A673 (cell line): ENCODE measurements at regions not wholly inside any gene's neighbourhood (a gene's known extent, or its start where the extent isn't known, plus 50 kb on each side); places are given as distances from the start of the nearest gene placed in this dataset.

Experiments
- EZH2 ChIP-seq: fragments of 200-600 bp; sonication (generic); IDR thresholded peaks from 2 replicates; pipeline ENCODE4 v1.6.1; 2017; ENCODE audit warnings: borderline replicate concordance, low read depth, mild to moderate bottlenecking, mixed read lengths, antibody characterized with exemption, low read length; ENCODE audit not compliant: poor library complexity, severe bottlenecking
- TF ChIP-seq, protein P1 (sequence below): fragments of 300-800, 200-600 bp; sonication (generic); conservative IDR thresholded peaks from 2 replicates; pipeline ENCODE4 v1.5.1; 2017; ENCODE audit warnings: low read depth, mild to moderate bottlenecking, antibody characterized with exemption, low read length, moderate library complexity, mixed read lengths

DNA sequence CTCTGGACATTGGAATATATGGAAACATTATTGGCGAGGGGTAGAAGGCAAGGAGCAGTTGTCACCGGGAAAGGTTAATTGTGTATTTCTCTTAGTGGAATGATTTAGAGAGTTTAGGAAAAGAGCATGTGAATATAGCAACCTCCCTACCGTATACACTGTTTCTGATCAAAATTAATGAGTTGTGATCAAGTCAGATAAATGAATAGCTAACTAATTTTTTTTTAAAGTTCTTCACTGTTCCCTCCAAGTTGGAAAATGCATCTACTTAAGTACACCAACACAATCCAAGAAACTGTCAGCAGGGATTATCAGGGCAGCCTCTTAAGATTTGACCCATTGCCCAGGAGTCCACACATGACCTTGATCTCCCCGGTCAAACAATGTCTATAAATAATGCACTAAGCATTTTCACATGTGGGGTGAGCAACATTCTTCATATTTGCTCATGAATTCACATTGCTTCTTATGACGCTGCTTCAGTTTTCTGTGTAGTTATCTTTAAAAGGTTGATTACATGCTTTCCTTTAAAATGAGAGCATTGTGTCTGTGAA is 680.8 kb upstream of the NRSN1 start:
- TF ChIP-seq, protein P1, sequence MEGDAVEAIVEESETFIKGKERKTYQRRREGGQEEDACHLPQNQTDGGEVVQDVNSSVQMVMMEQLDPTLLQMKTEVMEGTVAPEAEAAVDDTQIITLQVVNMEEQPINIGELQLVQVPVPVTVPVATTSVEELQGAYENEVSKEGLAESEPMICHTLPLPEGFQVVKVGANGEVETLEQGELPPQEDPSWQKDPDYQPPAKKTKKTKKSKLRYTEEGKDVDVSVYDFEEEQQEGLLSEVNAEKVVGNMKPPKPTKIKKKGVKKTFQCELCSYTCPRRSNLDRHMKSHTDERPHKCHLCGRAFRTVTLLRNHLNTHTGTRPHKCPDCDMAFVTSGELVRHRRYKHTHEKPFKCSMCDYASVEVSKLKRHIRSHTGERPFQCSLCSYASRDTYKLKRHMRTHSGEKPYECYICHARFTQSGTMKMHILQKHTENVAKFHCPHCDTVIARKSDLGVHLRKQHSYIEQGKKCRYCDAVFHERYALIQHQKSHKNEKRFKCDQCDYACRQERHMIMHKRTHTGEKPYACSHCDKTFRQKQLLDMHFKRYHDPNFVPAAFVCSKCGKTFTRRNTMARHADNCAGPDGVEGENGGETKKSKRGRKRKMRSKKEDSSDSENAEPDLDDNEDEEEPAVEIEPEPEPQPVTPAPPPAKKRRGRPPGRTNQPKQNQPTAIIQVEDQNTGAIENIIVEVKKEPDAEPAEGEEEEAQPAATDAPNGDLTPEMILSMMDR, result no peak
- no peak for TF ChIP-seq EZH2
